CD14-positive monocyte (primary cell): ENCODE measurements at regions not wholly inside any gene's neighbourhood (a gene's known extent, or its start where the extent isn't known, plus 50 kb on each side); places are given as distances from the start of the nearest gene placed in this dataset.

Experiments
- DNase-seq, 3 donors: peaks; one replicate each; pipeline ENCODE4 v3.0.0-alpha.2; 2011 to 2022
- H2AFZ ChIP-seq: 2 replicates; pipeline ENCODE4 v1.6.0; 2012; ENCODE audit warnings: mild to moderate bottlenecking, low read depth, low read length, inconsistent platforms; ENCODE audit not compliant: insufficient read depth, poor library complexity, severe bottlenecking
- H3K27ac ChIP-seq, 2 donors: 1 replicate in 1 of 2; 2 replicates in 1 of 2; pipeline ENCODE4 v1.5.1; 2012 to 2013; ENCODE audit warnings: low read length in 2 of 2, control low read depth in 1 of 2, inconsistent platforms in 1 of 2, low read depth in 1 of 2, mild to moderate bottlenecking in 1 of 2
- H3K27me3 ChIP-seq, 2 donors: one replicate each; pipeline versions ENCODE4 v1.6.0 to v1.6.1; 2011 to 2013; ENCODE audit warnings: low read length in 2 of 2; ENCODE audit not compliant: control insufficient read depth in 2 of 2, insufficient read depth in 2 of 2
- H3K36me3 ChIP-seq, 2 donors: replicated peaks in 1 of 2; 1 replicate in 1 of 2; 2 replicates in 1 of 2; pipeline versions ENCODE4 v1.5.1 to v1.6.1; 2012 to 2013; ENCODE audit warnings: low read length in 2 of 2, control low read depth in 1 of 2, inconsistent platforms in 1 of 2, mild to moderate bottlenecking in 1 of 2; ENCODE audit not compliant: insufficient read depth in 2 of 2, control insufficient read depth in 1 of 2
- H3K4me1 ChIP-seq, 2 donors: 1 replicate in 1 of 2; 2 replicates in 1 of 2; pipeline versions ENCODE4 v1.5.1 to v1.6.1; 2012 to 2013; ENCODE audit warnings: low read length in 2 of 2, control low read depth in 1 of 2, inconsistent platforms in 1 of 2, mild to moderate bottlenecking in 1 of 2, moderate library complexity in 1 of 2; ENCODE audit not compliant: insufficient read depth in 2 of 2, control insufficient read depth in 1 of 2
- H3K4me2 ChIP-seq: replicated peaks from 2 replicates; pipeline ENCODE3; 2012; ENCODE audit warnings: low read length, moderate library complexity, mild to moderate bottlenecking; ENCODE audit not compliant: poor library complexity, severe bottlenecking; ENCODE audit errors: extremely low read depth
- H3K4me3 ChIP-seq, 3 experiments: fragments of 200-600 bp in 1 of 3; sonication (generic) in 1 of 3; replicated peaks in 1 of 3; 1 replicate in 2 of 3; 2 replicates in 1 of 3; pipeline ENCODE4 v1.5.1; 2011 to 2013; ENCODE audit warnings: low read length in 3 of 3, mild to moderate bottlenecking in 3 of 3, control low read depth in 2 of 3, low read depth in 2 of 3, inconsistent platforms in 1 of 3, moderate library complexity in 1 of 3
- H3K79me2 ChIP-seq: 2 replicates; pipeline ENCODE4 v1.6.0; 2012; ENCODE audit warnings: mild to moderate bottlenecking, control low read depth, inconsistent platforms, low read length, moderate library complexity; ENCODE audit not compliant: insufficient read depth
- H3K9ac ChIP-seq: 2 replicates; pipeline ENCODE4 v1.6.0; 2017; ENCODE audit warnings: low read length, mild to moderate bottlenecking; ENCODE audit not compliant: insufficient read depth, poor library complexity, severe bottlenecking
- H3K9me3 ChIP-seq, 2 donors: replicated peaks in 1 of 2; 1 replicate in 1 of 2; 2 replicates in 1 of 2; pipeline versions ENCODE4 v1.5.1 to v1.6.1; 2012 to 2013; ENCODE audit warnings: low read length in 2 of 2, control low read depth in 1 of 2; ENCODE audit not compliant: control insufficient read depth in 1 of 2, insufficient read depth in 1 of 2
- H4K20me1 ChIP-seq: 2 replicates; pipeline ENCODE4 v1.6.0; 2012; ENCODE audit warnings: mild to moderate bottlenecking, low read length, control low read depth, moderate library complexity; ENCODE audit not compliant: insufficient read depth
- H3K27ac Mint-ChIP-seq, 7 donors: one replicate each; pipeline ENCODE4 v1.8.0; 2020; ENCODE audit warnings: mild to moderate bottlenecking in 7 of 7, mixed read lengths in 7 of 7, moderate library complexity in 6 of 7, inconsistent platforms in 2 of 7
- H3K27me3 Mint-ChIP-seq, 3 donors: one replicate each; pipeline ENCODE4 v1.8.0; 2021 to 2022; ENCODE audit warnings: low read depth in 3 of 3, mild to moderate bottlenecking in 3 of 3, mixed read lengths in 3 of 3, moderate library complexity in 3 of 3, inconsistent platforms in 1 of 3
- H3K36me3 Mint-ChIP-seq, 2 donors: one replicate each; pipeline ENCODE4 v1.8.0; 2020; ENCODE audit warnings: mixed read lengths in 2 of 2, inconsistent platforms in 1 of 2, mild to moderate bottlenecking in 1 of 2
- H3K4me1 Mint-ChIP-seq: one replicate; pipeline ENCODE4 v1.8.0; 2020; ENCODE audit warnings: mild to moderate bottlenecking, mixed read lengths
- H3K4me3 Mint-ChIP-seq, 2 donors: one replicate each; pipeline ENCODE4 v1.8.0; 2020; ENCODE audit warnings: mild to moderate bottlenecking in 2 of 2, mixed read lengths in 2 of 2, moderate library complexity in 1 of 2
- H3K9me3 Mint-ChIP-seq, 7 donors: one replicate each; pipeline ENCODE4 v1.8.0; 2020 to 2022; ENCODE audit warnings: mixed read lengths in 7 of 7, mild to moderate bottlenecking in 6 of 7, moderate library complexity in 6 of 7, inconsistent platforms in 2 of 7
- WGBS: methylation state at CpG from one replicate; pipeline ENCODE4 v1.1.5; 2013; ENCODE audit warnings: missing lambda C conversion rate; ENCODE audit not compliant: insufficient coverage; 5-methylcytosine and 5-hydroxymethylcytosine counted together
- intact Hi-C, 2 donors: fragments of 100-400 bp; cut with micrococcal nuclease; formaldehyde crosslinking; loops; one replicate each; pipeline versions ENCODE4 v1.15.0 to v1.15.1; 2023
- TF ChIP-seq, protein P1 (sequence below): fragments of 200-600 bp; IDR thresholded peaks from one replicate; pipeline ENCODE4 v1.8.0; 2022; ENCODE audit warnings: antibody characterized with exemption, mild to moderate bottlenecking

DNA sequence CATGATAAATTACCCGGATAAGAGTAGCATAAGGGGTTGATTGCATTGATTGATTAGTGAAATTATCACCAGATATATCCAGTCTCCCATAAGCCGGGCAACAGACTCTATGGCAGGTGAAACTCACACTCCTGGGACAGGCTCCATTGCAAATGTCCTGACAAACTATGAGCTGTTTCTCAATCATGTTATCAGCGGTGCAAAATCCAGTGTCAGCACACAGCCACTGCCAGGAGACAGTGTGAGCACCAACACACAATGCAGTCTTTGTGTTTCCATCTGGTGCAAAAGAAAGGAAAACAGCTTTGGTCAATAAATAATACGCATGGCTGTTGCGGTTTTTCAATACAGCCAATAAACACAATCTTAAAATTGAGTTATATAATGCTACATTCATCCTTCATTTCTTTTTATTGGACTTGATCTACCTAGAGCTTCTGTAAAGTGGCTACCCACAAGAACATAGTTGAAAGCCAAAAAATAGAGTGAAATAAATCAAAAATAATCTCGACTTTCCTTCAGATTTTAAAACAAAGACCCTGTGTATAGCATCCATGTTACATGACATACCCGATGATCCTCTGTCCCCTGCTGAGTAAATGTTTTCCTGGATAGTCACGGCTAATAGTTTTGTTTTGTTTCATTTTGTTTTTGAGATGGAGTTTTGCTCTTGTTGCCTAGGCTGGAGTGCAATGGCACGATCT is 64.3 kb upstream of the AFDN start:
- peaks cover 0 to 6% (median 5%) of the 10 kb centered on the region in 3 donors for H3K27me3 Mint-ChIP-seq
- no peaks in the 10 kb centered on the region for H3K4me1 Mint-ChIP-seq
- H3K36me3 Mint-ChIP-seq: no peaks in the 10 kb centered on the region
- Histone ChIP-seq H3K27ac (no peak overlapping the region), H3K4me1 (no peaks in the 10 kb centered on the region), H3K4me2 (no peak overlapping the region), H3K36me3 (no peaks in the 10 kb centered on the region), H3K9ac (no peak overlapping the region), H3K79me2 (no peaks in the 10 kb centered on the region), H3K27me3 (no peaks in the 10 kb centered on the region), H3K4me3 (no peak overlapping the region), H3K9me3 (no peaks in the 10 kb centered on the region), H2AFZ (no peak overlapping the region), H4K20me1 (no peaks in the 10 kb centered on the region)
- intact Hi-C loops: no loop called here
- H3K9me3 Mint-ChIP-seq: peaks cover 0 to 2% (median 0%) of the 10 kb centered on the region in 7 donors
- no peak overlapping the region for H3K27ac Mint-ChIP-seq
- TF ChIP-seq, protein P1, sequence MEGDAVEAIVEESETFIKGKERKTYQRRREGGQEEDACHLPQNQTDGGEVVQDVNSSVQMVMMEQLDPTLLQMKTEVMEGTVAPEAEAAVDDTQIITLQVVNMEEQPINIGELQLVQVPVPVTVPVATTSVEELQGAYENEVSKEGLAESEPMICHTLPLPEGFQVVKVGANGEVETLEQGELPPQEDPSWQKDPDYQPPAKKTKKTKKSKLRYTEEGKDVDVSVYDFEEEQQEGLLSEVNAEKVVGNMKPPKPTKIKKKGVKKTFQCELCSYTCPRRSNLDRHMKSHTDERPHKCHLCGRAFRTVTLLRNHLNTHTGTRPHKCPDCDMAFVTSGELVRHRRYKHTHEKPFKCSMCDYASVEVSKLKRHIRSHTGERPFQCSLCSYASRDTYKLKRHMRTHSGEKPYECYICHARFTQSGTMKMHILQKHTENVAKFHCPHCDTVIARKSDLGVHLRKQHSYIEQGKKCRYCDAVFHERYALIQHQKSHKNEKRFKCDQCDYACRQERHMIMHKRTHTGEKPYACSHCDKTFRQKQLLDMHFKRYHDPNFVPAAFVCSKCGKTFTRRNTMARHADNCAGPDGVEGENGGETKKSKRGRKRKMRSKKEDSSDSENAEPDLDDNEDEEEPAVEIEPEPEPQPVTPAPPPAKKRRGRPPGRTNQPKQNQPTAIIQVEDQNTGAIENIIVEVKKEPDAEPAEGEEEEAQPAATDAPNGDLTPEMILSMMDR: no peak
- no peak overlapping the region for H3K4me3 Mint-ChIP-seq
- WGBS: 100% methylated on average over 2 of the region's 9 CpGs
- DNase-seq: no peak

DNA sequence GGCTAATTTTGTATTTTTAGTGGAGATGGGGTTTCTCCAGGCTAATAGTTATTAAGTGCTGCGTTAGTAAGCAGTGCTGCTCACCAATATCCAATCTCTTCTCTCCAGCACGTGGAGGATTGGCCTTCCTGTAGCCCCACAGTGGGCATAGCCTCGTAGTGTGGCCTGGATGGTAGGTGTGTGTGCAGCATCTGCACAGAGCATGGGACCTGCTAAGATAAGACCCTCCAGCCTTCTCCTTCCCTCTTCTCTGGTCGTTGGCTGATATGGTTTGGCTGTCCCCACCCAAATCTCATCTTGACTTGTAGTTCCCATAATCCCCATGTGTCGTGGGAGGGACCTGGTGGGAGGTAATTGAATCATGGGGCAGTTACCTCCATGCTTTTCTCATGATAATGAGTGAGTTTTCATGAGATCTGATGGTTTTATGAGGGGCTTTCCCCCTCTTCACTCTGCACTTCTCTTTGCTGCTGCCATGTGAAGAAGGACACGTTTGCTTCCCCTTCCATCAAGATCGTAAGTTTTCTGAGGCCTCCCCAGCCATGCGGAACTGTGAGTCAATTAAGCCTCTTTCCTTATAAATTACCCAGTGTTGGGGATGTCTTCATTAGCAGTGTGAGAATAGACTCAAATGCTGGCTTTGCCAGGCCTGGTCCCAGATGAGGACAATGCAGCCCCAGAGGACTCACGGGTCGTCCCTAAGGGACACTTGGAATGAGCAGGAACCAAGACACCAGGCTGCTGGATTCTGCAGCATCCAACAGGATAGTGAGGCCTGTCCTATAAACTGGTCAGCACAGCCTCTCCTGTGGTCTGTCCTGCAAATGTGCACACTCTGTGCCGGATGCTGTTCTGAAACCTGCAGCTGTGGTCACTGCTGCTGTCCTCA is 63.4 kb upstream of the AFDN start:
- intact Hi-C loops: no loop called here
- Histone ChIP-seq H3K4me2 (no peak overlapping the region), H3K36me3 (no peaks in the 10 kb centered on the region), H3K4me1 (no peaks in the 10 kb centered on the region), H2AFZ (no peak overlapping the region), H3K27me3 (no peaks in the 10 kb centered on the region), H3K9me3 (no peaks in the 10 kb centered on the region), H3K4me3 (no peak overlapping the region), H4K20me1 (no peaks in the 10 kb centered on the region), H3K27ac (no peak overlapping the region), H3K79me2 (no peaks in the 10 kb centered on the region), H3K9ac (no peak overlapping the region)
- DNase-seq: no peak
- Mint-ChIP-seq H3K27ac (no peak overlapping the region), H3K4me1 (no peaks in the 10 kb centered on the region), H3K4me3 (no peak overlapping the region), H3K9me3 (peaks cover 0 to 2% (median 0%) of the 10 kb centered on the region in 7 donors), H3K27me3 (peaks cover 0 to 6% (median 6%) of the 10 kb centered on the region in 3 donors), H3K36me3 (no peaks in the 10 kb centered on the region)
- 98% methylated on average over 3 of the region's 11 CpGs for WGBS
- TF ChIP-seq, protein P1: no peak
